HEK293 (cell line): ENCODE measurements at regions not wholly inside any gene's neighbourhood (a gene's known extent, or its start where the extent isn't known, plus 50 kb on each side); places are given as distances from the start of the nearest gene placed in this dataset.

ENCODE experiments used
- PATZ1 ChIP-seq: fragments of 450-650 bp; formaldehyde crosslinking; IDR thresholded peaks from 2 replicates; pipeline ENCODE4 v1.5.1; 2016; ENCODE audit warnings: missing biosample characterization, missing genetic modification characterization
- WT1 ChIP-seq: fragments of 450-650 bp; formaldehyde crosslinking; IDR thresholded peaks from 2 replicates; pipeline ENCODE4 v1.5.1; 2016; ENCODE audit warnings: missing biosample characterization, missing genetic modification characterization
- ZBTB26 ChIP-seq: fragments of 450-650 bp; formaldehyde crosslinking; optimal IDR thresholded peaks from 2 replicates; pipeline ENCODE3; 2016; ENCODE audit warnings: missing biosample characterization, mild to moderate bottlenecking, missing genetic modification characterization
- ZNF19 ChIP-seq: fragments of 450-650 bp; formaldehyde crosslinking; IDR thresholded peaks from 2 replicates; pipeline ENCODE4; 2016; ENCODE audit warnings: missing biosample characterization, missing genetic modification characterization, low read depth
- ZNF239 ChIP-seq: fragments of 450-650 bp; formaldehyde crosslinking; IDR thresholded peaks from 2 replicates; pipeline ENCODE4 v1.5.1; 2016; ENCODE audit warnings: missing biosample characterization, missing genetic modification characterization
- ZNF404 ChIP-seq: fragments of 450-650 bp; formaldehyde crosslinking; IDR thresholded peaks from 2 replicates; pipeline ENCODE4 v1.5.1; 2017; ENCODE audit warnings: missing biosample characterization, missing genetic modification characterization
- ZNF433 ChIP-seq: fragments of 450-650 bp; formaldehyde crosslinking; IDR thresholded peaks from 2 replicates; pipeline ENCODE4 v1.5.1; 2016; ENCODE audit warnings: missing biosample characterization, missing genetic modification characterization, low read depth
- ZNF514 ChIP-seq: fragments of 450-650 bp; formaldehyde crosslinking; IDR thresholded peaks from 2 replicates; pipeline ENCODE4 v1.5.1; 2016; ENCODE audit warnings: missing biosample characterization, missing genetic modification characterization
- ZNF624 ChIP-seq: fragments of 450-650 bp; formaldehyde crosslinking; IDR thresholded peaks from 2 replicates; pipeline ENCODE4 v1.5.1; 2017; ENCODE audit warnings: missing biosample characterization, missing genetic modification characterization
- ZNF704 ChIP-seq: fragments of 450-650 bp; formaldehyde crosslinking; IDR thresholded peaks from 2 replicates; pipeline ENCODE4 v1.5.1; 2016; ENCODE audit warnings: missing biosample characterization, missing genetic modification characterization
- TF ChIP-seq, protein P1 (sequence below): fragments of 450-650 bp; formaldehyde crosslinking; IDR thresholded peaks from 2 replicates; pipeline ENCODE4 v1.5.1; 2016; ENCODE audit warnings: missing biosample characterization, missing genetic modification characterization

DNA sequence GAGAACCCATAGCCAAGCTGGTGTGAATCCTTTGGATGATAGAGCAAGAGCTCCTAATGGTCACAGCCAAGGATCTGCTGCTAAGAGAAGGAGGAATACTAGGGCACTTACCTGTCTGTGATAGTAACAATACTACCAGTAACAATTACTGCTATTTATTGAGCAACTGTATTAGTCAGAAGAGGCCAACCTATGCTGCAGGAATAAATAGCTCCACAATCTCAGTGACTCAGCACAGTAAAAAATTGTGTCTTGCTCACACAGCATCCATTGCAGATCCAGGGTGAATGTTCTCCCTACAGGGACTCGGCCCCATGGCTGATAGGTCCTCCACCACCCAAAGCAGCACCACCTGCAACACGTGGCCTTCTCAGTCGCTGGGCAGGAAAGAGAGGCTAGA, 257.6 kb upstream of the ZMIZ1 start:
- TF ChIP-seq, protein P1, sequence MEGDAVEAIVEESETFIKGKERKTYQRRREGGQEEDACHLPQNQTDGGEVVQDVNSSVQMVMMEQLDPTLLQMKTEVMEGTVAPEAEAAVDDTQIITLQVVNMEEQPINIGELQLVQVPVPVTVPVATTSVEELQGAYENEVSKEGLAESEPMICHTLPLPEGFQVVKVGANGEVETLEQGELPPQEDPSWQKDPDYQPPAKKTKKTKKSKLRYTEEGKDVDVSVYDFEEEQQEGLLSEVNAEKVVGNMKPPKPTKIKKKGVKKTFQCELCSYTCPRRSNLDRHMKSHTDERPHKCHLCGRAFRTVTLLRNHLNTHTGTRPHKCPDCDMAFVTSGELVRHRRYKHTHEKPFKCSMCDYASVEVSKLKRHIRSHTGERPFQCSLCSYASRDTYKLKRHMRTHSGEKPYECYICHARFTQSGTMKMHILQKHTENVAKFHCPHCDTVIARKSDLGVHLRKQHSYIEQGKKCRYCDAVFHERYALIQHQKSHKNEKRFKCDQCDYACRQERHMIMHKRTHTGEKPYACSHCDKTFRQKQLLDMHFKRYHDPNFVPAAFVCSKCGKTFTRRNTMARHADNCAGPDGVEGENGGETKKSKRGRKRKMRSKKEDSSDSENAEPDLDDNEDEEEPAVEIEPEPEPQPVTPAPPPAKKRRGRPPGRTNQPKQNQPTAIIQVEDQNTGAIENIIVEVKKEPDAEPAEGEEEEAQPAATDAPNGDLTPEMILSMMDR (tag by site-specific recombination): no peak
- TF ChIP-seq ZNF404: no peak
- TF ChIP-seq ZNF514 (tag by site-specific recombination): no peak
- TF ChIP-seq ZBTB26: no peak
- no peak for TF ChIP-seq WT1
- no peak for TF ChIP-seq ZNF624 (tag by site-specific recombination)
- no peak for TF ChIP-seq ZNF19 (tag by site-specific recombination)
- TF ChIP-seq ZNF433 (tag by site-specific recombination): no peak
- no peak for TF ChIP-seq PATZ1 (tag by site-specific recombination)
- TF ChIP-seq ZNF239 (tag by site-specific recombination): no peak
- TF ChIP-seq ZNF704 (tag by site-specific recombination): no peak
